Caco-2 (cell line): ENCODE measurements at regions not wholly inside any gene's neighbourhood (a gene's known extent, or its start where the extent isn't known, plus 50 kb on each side); places are given as distances from the start of the nearest gene placed in this dataset.

Experiments used
- BruUV-seq: library from RNA; stranded (reverse); fragments of 400-500 nt; replicated peaks from 2 replicates; lab custom pipeline; 2021; lab: Mats Ljungman, UMichigan
- CTCF ChIA-PET: fragments of 300-600 bp; sonication (Branson Sonifier 250); formaldehyde crosslinking; loops from one replicate; lab custom pipeline; 2022; ENCODE audit warnings: antibody characterized with exemption; lab: Charles Lee
- POLR2A ChIA-PET: fragments of 300-600 bp; sonication (Branson Sonifier 250); formaldehyde crosslinking; loops from one replicate; lab custom pipeline; 2022; ENCODE audit warnings: antibody characterized with exemption; lab: Charles Lee
- DNase-seq, 2 experiments: peaks; one replicate each; pipeline versions ENCODE4 v3.0.0 to v3.0.0-alpha.2; 2020 to 2022
- H3K27me3 ChIP-seq: replicated peaks from 2 replicates; pipeline ENCODE4 v1.6.0; 2011; ENCODE audit warnings: low read length; ENCODE audit not compliant: control insufficient read depth, insufficient read depth
- H3K36me3 ChIP-seq: 2 replicates; pipeline ENCODE4 v1.5.1; 2011; ENCODE audit warnings: low read length; ENCODE audit not compliant: control insufficient read depth, insufficient read depth
- H3K4me1 ChIP-seq: fragments of 250-450 bp; sonication (Bioruptor Pico); 2 replicates; pipeline ENCODE4 v1.5.1; 2020; ENCODE audit warnings: mild to moderate bottlenecking
- H3K4me3 ChIP-seq: 2 replicates; pipeline ENCODE4 v1.5.1; 2011; ENCODE audit warnings: low read depth, mild to moderate bottlenecking, control low read depth, low read length
- H3K9me3 ChIP-seq: fragments of 250-450 bp; sonication (Bioruptor Pico); 2 replicates; pipeline ENCODE4 v1.5.1; 2020; ENCODE audit warnings: mild to moderate bottlenecking, moderate library complexity
- H3K27ac Mint-ChIP-seq: one replicate; pipeline ENCODE4 v1.8.0; 2022; ENCODE audit warnings: mixed read lengths; ENCODE audit not compliant: unreplicated experiment
- H3K27me3 Mint-ChIP-seq: one replicate; pipeline ENCODE4 v1.8.0; 2022; ENCODE audit warnings: mixed read lengths; ENCODE audit not compliant: insufficient read depth, unreplicated experiment
- H3K36me3 Mint-ChIP-seq: one replicate; pipeline ENCODE4 v1.8.0; 2022; ENCODE audit warnings: mild to moderate bottlenecking, mixed read lengths; ENCODE audit not compliant: insufficient read depth, unreplicated experiment
- H3K4me1 Mint-ChIP-seq: one replicate; pipeline ENCODE4 v1.8.0; 2022; ENCODE audit warnings: low read depth, mixed read lengths; ENCODE audit not compliant: unreplicated experiment
- H3K4me3 Mint-ChIP-seq: one replicate; pipeline ENCODE4 v1.8.0; 2022; ENCODE audit warnings: mild to moderate bottlenecking, moderate library complexity, mixed read lengths; ENCODE audit not compliant: unreplicated experiment
- H3K9me3 Mint-ChIP-seq: one replicate; pipeline ENCODE4 v1.8.0; 2022; ENCODE audit warnings: mixed read lengths; ENCODE audit not compliant: unreplicated experiment
- intact Hi-C: fragments of 100-400 bp; cut with micrococcal nuclease; formaldehyde crosslinking; loops from one replicate; pipeline ENCODE4 v1.10.0; 2022; ENCODE audit not compliant: unreplicated experiment
- TF ChIP-seq, protein P1 (sequence below), 2 experiments: fragments of 200-600 bp in 1 of 2; IDR thresholded peaks; 1 replicate in 1 of 2; 2 replicates in 1 of 2; pipeline versions ENCODE4 v1.5.1 to v1.8.0; 2011 to 2022; ENCODE audit warnings: antibody characterized with exemption in 1 of 2, control low read depth in 1 of 2, inconsistent platforms in 1 of 2, low read depth in 1 of 2, low read length in 1 of 2, mild to moderate bottlenecking in 1 of 2, moderate library complexity in 1 of 2; ENCODE audit not compliant: insufficient read depth in 1 of 2, severe bottlenecking in 1 of 2, unreplicated experiment in 1 of 2

DNA sequence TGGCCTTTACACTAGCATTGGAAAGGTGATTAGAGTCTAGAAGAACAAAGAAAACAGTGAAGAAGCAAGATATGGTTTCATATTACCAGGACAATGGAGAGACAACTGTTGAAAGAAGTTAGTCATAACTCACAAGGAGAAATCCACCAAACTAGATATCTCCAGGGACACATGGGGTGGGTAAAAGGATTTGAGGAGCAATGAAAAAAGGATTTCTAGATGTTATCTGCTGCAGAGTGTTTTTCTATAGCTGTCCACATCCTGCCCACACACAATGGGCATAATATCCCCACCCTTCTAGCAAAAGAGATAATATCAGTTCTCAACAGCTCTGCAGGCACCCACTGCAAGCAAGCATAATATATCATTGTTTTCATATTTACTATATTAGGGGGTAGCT is 303.1 kb downstream of the HAO1 start:
- H3K4me3 Mint-ChIP-seq: no peak overlapping the region

GRCh38 chr20:7650086-7650879 is 290.0 kb downstream of the HAO1 start:
- H3K36me3 Mint-ChIP-seq: no peaks in the 10 kb centered on the region
- no TSS peak for BruUV-seq
- no peak overlapping the region for H3K27ac Mint-ChIP-seq
- H3K36me3 ChIP-seq: no peaks in the 10 kb centered on the region
- H3K27me3 ChIP-seq: no peaks in the 10 kb centered on the region
- ChIA-PET POLR2A (no interaction called here), CTCF (no interaction called here)
- H3K4me3 ChIP-seq: no peak overlapping the region
- intact Hi-C loops: no loop called here
- TF ChIP-seq, protein P1, sequence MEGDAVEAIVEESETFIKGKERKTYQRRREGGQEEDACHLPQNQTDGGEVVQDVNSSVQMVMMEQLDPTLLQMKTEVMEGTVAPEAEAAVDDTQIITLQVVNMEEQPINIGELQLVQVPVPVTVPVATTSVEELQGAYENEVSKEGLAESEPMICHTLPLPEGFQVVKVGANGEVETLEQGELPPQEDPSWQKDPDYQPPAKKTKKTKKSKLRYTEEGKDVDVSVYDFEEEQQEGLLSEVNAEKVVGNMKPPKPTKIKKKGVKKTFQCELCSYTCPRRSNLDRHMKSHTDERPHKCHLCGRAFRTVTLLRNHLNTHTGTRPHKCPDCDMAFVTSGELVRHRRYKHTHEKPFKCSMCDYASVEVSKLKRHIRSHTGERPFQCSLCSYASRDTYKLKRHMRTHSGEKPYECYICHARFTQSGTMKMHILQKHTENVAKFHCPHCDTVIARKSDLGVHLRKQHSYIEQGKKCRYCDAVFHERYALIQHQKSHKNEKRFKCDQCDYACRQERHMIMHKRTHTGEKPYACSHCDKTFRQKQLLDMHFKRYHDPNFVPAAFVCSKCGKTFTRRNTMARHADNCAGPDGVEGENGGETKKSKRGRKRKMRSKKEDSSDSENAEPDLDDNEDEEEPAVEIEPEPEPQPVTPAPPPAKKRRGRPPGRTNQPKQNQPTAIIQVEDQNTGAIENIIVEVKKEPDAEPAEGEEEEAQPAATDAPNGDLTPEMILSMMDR (IDR thresholded peaks at IDR 0.05; ENCODE audit: insufficient read depth in 1 of 2, low read depth in 1 of 2, low read length in 1 of 2, severe bottlenecking in 1 of 2, unreplicated experiment in 1 of 2): no peak
- H3K4me1 ChIP-seq: no peaks in the 10 kb centered on the region
- peaks cover 12% of the 10 kb centered on the region for H3K27me3 Mint-ChIP-seq
- no peak overlapping the region for H3K4me3 Mint-ChIP-seq
- no peaks in the 10 kb centered on the region for H3K4me1 Mint-ChIP-seq
- H3K9me3 ChIP-seq: no peaks in the 10 kb centered on the region
- no peak for DNase-seq
- H3K9me3 Mint-ChIP-seq: no peaks in the 10 kb centered on the region

More for the DNA sequence above, 303.1 kb downstream of the HAO1 start:
- no peaks in the 10 kb centered on the region for H3K27me3 ChIP-seq
- H3K4me3 ChIP-seq: no peak overlapping the region
- ChIA-PET CTCF (no interaction called here), POLR2A (no interaction called here)
- no peaks in the 10 kb centered on the region for H3K4me1 ChIP-seq
- H3K9me3 ChIP-seq: no peaks in the 10 kb centered on the region
- no TSS peak for BruUV-seq
- no peaks in the 10 kb centered on the region for H3K4me1 Mint-ChIP-seq
- intact Hi-C loops: no loop called here
- H3K27me3 Mint-ChIP-seq: peaks cover 9% of the 10 kb centered on the region
- H3K36me3 ChIP-seq: no peaks in the 10 kb centered on the region
- no peaks in the 10 kb centered on the region for H3K36me3 Mint-ChIP-seq
- no peaks in the 10 kb centered on the region for H3K9me3 Mint-ChIP-seq
- H3K27ac Mint-ChIP-seq: no peak overlapping the region
- DNase-seq: no peak
- TF ChIP-seq, protein P1 (IDR thresholded peaks at IDR 0.05; ENCODE audit: insufficient read depth in 1 of 2, low read depth in 1 of 2, low read length in 1 of 2, severe bottlenecking in 1 of 2, unreplicated experiment in 1 of 2): no peak

- DNase-seq: no peak
- Histone ChIP-seq H3K27me3 (no peaks in the 10 kb centered on the region), H3K4me1 (no peaks in the 10 kb centered on the region), H3K4me3 (no peak overlapping the region), H3K9me3 (no peaks in the 10 kb centered on the region), H3K36me3 (no peaks in the 10 kb centered on the region)
- ChIA-PET POLR2A (no interaction called here), CTCF (no interaction called here)
- TF ChIP-seq, protein P1 (IDR thresholded peaks at IDR 0.05; ENCODE audit: insufficient read depth in 1 of 2, low read depth in 1 of 2, low read length in 1 of 2, severe bottlenecking in 1 of 2, unreplicated experiment in 1 of 2): no peak
- Mint-ChIP-seq H3K4me1 (no peaks in the 10 kb centered on the region), H3K27ac (no peak overlapping the region), H3K9me3 (no peaks in the 10 kb centered on the region), H3K4me3 (no peak overlapping the region), H3K27me3 (peaks cover 12% of the 10 kb centered on the region), H3K36me3 (no peaks in the 10 kb centered on the region)
- intact Hi-C loops: no loop called here
- BruUV-seq: no TSS peak
Measured at GRCh38 chr20:7654231-7654630, 286.0 kb downstream of the HAO1 start.
